ENCODE measurements at regions not wholly inside any gene's neighbourhood (a gene's known extent, or its start where the extent isn't known, plus 50 kb on each side); places are given as distances from the start of the nearest gene placed in this dataset.

GRCh38 chr4:32488690-32489089 is 1768.5 kb downstream of the PCDH7 start:
- peak; percentile 18 for DNase-seq (ENCODE audit: low spot score)
- H3K27ac ChIP-seq (ENCODE audit: low read depth, low read length, poor library complexity, severe bottlenecking): no peak overlapping the region
- no peaks in the 10 kb centered on the region for H3K9me3 ChIP-seq (ENCODE audit: low read depth, low read length, poor library complexity, severe bottlenecking)
- ChIA-PET POLR2A (ENCODE audit: low non-redundant PET) (no interaction called here), CTCF (no interaction called here)
- H3K27me3 ChIP-seq (replicated peaks; ENCODE audit: insufficient read depth, low read depth, low read length, poor library complexity): no peaks in the 10 kb centered on the region
- intact Hi-C loops (cut with micrococcal nuclease; ENCODE audit: unreplicated experiment): no loop called here
- no peak overlapping the region for H3K4me3 ChIP-seq (ENCODE audit: low read depth, low read length, poor library complexity, severe bottlenecking)
- peaks cover 4% of the 10 kb centered on the region for H3K4me1 ChIP-seq (ENCODE audit: insufficient read depth, low read length, poor library complexity, severe bottlenecking)
- no TSS peak for BruUV-seq (replicated peaks)
- TF ChIP-seq EZH2 (IDR thresholded peaks at IDR 0.05; ENCODE audit: borderline replicate concordance, low read depth, low read length, poor library complexity, severe bottlenecking): no peak
- TF ChIP-seq, protein P1, sequence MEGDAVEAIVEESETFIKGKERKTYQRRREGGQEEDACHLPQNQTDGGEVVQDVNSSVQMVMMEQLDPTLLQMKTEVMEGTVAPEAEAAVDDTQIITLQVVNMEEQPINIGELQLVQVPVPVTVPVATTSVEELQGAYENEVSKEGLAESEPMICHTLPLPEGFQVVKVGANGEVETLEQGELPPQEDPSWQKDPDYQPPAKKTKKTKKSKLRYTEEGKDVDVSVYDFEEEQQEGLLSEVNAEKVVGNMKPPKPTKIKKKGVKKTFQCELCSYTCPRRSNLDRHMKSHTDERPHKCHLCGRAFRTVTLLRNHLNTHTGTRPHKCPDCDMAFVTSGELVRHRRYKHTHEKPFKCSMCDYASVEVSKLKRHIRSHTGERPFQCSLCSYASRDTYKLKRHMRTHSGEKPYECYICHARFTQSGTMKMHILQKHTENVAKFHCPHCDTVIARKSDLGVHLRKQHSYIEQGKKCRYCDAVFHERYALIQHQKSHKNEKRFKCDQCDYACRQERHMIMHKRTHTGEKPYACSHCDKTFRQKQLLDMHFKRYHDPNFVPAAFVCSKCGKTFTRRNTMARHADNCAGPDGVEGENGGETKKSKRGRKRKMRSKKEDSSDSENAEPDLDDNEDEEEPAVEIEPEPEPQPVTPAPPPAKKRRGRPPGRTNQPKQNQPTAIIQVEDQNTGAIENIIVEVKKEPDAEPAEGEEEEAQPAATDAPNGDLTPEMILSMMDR (conservative IDR thresholded peaks at IDR 0.05; ENCODE audit: low read depth, low read length): no peak
- H3K36me3 ChIP-seq (ENCODE audit: insufficient read depth, low read length, poor library complexity, severe bottlenecking): no peaks in the 10 kb centered on the region

DNA sequence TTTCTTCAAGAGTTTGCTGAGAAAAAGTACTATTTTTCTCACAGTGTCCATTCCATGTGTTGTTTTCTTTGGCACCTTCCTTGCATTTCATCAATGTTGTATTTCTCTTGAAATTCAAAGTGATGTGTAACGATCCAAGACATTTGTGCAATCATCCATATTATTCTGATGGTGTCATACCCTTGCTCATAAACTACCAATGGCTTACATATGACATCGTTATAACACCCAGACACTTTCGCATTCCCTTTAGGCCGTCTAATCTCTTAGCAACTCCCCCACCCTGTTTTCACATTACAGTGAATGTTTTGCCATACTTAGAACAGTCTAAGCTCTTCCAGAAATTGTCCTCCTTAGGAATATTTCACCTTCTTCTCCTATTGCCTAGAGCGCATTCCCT is 1779.0 kb downstream of the PCDH7 start:
- Histone ChIP-seq H3K36me3 (ENCODE audit: insufficient read depth, low read length, poor library complexity, severe bottlenecking) (no peaks in the 10 kb centered on the region), H3K4me1 (ENCODE audit: insufficient read depth, low read length, poor library complexity, severe bottlenecking) (no peaks in the 10 kb centered on the region), H3K27me3 (replicated peaks; ENCODE audit: insufficient read depth, low read depth, low read length, poor library complexity) (no peaks in the 10 kb centered on the region), H3K9me3 (ENCODE audit: low read depth, low read length, poor library complexity, severe bottlenecking) (peaks cover 4% of the 10 kb centered on the region), H3K4me3 (ENCODE audit: low read depth, low read length, poor library complexity, severe bottlenecking) (no peak overlapping the region), H3K27ac (ENCODE audit: low read depth, low read length, poor library complexity, severe bottlenecking) (no peak overlapping the region)
- TF ChIP-seq EZH2 (IDR thresholded peaks at IDR 0.05; ENCODE audit: borderline replicate concordance, low read depth, low read length, poor library complexity, severe bottlenecking): no peak
- TF ChIP-seq, protein P1 (conservative IDR thresholded peaks at IDR 0.05; ENCODE audit: low read depth, low read length): no peak
- CTCF ChIA-PET: no interaction called here
- BruUV-seq (replicated peaks): no TSS peak
- DNase-seq (ENCODE audit: low spot score): no peak
- POLR2A ChIA-PET (ENCODE audit: low non-redundant PET): no interaction called here
- intact Hi-C loops (cut with micrococcal nuclease; ENCODE audit: unreplicated experiment): no loop called here

GRCh38 chr4:32503241-32503640 is 1783.1 kb downstream of the PCDH7 start:
- CTCF ChIA-PET: no interaction called here
- H3K4me1 ChIP-seq (ENCODE audit: insufficient read depth, low read length, poor library complexity, severe bottlenecking): no peaks in the 10 kb centered on the region
- DNase-seq (ENCODE audit: low spot score): no peak
- no peak overlapping the region for H3K4me3 ChIP-seq (ENCODE audit: low read depth, low read length, poor library complexity, severe bottlenecking)
- no TSS peak for BruUV-seq (replicated peaks)
- H3K27me3 ChIP-seq (replicated peaks; ENCODE audit: insufficient read depth, low read depth, low read length, poor library complexity): no peaks in the 10 kb centered on the region
- TF ChIP-seq, protein P1 (conservative IDR thresholded peaks at IDR 0.05; ENCODE audit: low read depth, low read length): no peak
- no peak for TF ChIP-seq EZH2 (IDR thresholded peaks at IDR 0.05; ENCODE audit: borderline replicate concordance, low read depth, low read length, poor library complexity, severe bottlenecking)
- H3K27ac ChIP-seq (ENCODE audit: low read depth, low read length, poor library complexity, severe bottlenecking): no peak overlapping the region
- no peaks in the 10 kb centered on the region for H3K36me3 ChIP-seq (ENCODE audit: insufficient read depth, low read length, poor library complexity, severe bottlenecking)
- H3K9me3 ChIP-seq (ENCODE audit: low read depth, low read length, poor library complexity, severe bottlenecking): peaks cover 4% of the 10 kb centered on the region
- intact Hi-C loops (cut with micrococcal nuclease; ENCODE audit: unreplicated experiment): no loop called here
- POLR2A ChIA-PET (ENCODE audit: low non-redundant PET): no interaction called here
